Fibroblast of pulmonary artery (primary cell): ENCODE measurements at regions not wholly inside any gene's neighbourhood (a gene's known extent, or its start where the extent isn't known, plus 50 kb on each side); places are given as distances from the start of the nearest gene placed in this dataset.

Experiments used
- DNase-seq: peaks from one replicate; pipeline ENCODE4 v3.0.0-alpha.2; 2010; ENCODE audit warnings: low read depth
- H3K4me3 ChIP-seq: replicated peaks from 2 replicates; pipeline ENCODE4 v1.5.1; 2011; ENCODE audit warnings: low read depth, mild to moderate bottlenecking, control low read depth, low read length, moderate library complexity
- TF ChIP-seq, protein P1 (sequence below): IDR thresholded peaks from 2 replicates; pipeline ENCODE4 v1.5.1; 2011; ENCODE audit warnings: mild to moderate bottlenecking, control low read depth, low read length, inconsistent platforms; ENCODE audit errors: missing control alignments

DNA sequence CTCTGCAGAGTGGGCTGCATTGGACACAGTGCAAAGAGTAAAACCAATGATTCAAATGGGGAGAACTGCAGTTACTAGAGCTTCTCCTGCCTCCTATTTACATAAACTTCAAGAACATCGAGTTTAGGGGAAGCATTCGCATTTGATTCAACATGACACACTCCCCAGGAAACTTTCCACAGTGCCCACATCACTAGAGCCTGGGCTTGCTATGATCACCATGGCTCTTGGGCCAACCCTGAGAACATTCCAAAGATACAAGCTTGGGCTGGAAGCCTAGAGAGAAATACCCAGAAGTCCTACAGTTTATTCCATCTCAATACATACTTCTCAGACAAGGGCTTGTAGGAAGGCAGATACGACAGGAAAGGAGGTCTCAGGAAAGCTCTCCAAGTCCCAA lies 337.9 kb downstream of the CD83 start:
- DNase-seq: no peak
- TF ChIP-seq, protein P1, sequence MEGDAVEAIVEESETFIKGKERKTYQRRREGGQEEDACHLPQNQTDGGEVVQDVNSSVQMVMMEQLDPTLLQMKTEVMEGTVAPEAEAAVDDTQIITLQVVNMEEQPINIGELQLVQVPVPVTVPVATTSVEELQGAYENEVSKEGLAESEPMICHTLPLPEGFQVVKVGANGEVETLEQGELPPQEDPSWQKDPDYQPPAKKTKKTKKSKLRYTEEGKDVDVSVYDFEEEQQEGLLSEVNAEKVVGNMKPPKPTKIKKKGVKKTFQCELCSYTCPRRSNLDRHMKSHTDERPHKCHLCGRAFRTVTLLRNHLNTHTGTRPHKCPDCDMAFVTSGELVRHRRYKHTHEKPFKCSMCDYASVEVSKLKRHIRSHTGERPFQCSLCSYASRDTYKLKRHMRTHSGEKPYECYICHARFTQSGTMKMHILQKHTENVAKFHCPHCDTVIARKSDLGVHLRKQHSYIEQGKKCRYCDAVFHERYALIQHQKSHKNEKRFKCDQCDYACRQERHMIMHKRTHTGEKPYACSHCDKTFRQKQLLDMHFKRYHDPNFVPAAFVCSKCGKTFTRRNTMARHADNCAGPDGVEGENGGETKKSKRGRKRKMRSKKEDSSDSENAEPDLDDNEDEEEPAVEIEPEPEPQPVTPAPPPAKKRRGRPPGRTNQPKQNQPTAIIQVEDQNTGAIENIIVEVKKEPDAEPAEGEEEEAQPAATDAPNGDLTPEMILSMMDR: no peak
- H3K4me3 ChIP-seq: no peak overlapping the region

DNA sequence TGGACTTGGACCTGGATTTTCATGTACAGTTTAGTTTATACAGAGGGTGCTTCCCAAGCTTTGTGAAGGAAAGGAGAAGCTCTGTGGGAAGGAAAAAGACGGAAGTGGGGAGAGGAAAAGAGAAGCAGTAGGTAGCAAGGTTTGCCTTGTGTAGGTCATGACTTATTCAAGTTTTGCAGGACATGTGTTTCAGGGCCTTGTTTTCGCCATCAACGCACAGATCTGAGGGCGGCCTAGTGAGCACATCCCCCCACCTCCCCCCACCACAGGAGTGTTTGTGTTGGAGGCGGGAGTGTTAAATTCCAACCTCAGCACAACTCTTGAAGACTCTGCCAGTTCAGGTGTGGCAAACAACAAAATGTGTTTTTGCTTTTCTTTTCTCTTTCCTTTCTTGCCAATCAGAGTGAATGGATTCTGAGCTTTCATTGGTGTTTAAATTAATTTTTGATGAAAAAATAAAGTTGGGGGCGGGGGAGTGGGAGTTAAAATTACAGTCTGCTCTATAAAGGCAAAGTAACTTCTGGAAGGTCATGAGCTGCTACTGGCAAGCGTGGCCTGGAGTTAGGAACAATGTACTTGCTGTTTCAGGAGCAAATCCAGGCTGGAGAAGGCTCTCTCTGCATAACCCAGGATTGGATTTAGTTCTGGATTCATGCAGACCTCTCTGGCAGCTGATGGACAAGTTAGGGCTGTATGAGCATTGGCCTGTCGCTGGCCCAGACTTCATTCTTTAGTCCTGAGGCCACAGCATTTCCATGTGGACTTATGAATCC lies 338.5 kb downstream of the CD83 start:
- no peak for DNase-seq
- no peak overlapping the region for H3K4me3 ChIP-seq
- TF ChIP-seq, protein P1: no peak

DNA sequence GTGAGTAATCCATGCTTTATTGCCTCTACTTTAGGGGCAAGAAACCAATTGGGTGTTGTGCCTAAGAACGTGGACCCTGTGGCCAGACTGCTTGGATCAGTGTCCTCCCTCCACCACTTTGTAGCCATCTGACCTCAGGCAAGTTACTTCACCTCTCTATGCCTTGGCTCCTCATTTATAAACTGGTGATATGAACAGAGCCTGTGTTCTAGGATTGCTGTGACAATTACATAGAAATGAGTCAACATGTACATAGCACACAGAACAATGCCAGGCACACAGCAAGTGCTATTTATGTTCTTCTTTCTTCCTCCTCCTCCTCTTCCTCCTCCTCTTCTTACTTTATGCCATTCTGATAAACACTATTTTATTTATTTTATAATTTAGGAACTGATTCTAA lies 339.4 kb downstream of the CD83 start:
- DNase-seq: no peak
- H3K4me3 ChIP-seq: no peak overlapping the region
- TF ChIP-seq, protein P1: no peak

DNA sequence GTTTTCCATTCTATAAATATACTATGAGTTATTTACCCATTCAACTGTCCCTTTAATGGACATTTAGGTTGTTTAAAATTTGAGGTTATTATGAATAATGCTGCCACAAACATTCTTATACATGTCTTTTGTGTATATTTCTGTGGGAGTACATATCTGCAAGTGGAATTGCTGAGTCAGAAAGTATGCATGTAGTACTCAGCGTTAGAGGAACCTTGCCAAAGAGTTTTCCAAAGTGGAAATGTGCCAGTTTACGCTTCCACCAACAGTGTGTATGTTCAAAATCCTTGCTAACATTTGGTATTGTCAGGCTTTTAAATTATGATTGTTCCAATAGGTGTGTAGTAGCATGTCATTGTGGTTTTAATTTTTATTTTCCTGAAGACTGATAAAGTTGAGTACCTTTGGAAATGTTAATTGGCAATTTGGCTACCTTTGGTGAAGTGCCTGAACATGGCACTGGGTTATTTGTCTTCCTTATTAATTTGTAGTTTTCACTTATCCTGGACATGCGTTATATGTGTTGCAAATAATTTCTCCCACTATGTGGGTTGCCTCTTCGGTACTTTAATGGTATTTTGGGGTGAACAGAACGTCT lies 341.2 kb downstream of the CD83 start:
- H3K4me3 ChIP-seq: no peak overlapping the region
- TF ChIP-seq, protein P1: no peak
- DNase-seq: peak; percentile 94

DNA sequence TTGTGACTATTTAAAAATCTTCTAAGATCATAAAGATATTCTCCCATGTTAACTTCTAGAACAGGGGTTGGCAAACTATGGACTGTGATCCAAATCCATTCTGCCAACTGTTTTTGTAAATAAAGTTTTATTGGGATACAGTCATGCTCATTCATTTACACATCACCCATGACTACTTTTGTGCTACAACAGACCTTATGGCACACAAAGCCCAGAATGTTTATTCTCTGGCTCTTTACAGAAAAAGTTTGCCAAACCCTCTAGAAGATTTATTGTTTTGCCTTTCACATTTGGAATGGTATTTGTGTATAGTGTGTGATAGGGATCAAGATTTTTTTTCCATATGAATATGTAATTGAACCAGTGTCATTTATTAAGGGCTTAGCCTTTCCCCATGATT lies 341.7 kb downstream of the CD83 start:
- no peak overlapping the region for H3K4me3 ChIP-seq
- TF ChIP-seq, protein P1: no peak
- no peak for DNase-seq

DNA sequence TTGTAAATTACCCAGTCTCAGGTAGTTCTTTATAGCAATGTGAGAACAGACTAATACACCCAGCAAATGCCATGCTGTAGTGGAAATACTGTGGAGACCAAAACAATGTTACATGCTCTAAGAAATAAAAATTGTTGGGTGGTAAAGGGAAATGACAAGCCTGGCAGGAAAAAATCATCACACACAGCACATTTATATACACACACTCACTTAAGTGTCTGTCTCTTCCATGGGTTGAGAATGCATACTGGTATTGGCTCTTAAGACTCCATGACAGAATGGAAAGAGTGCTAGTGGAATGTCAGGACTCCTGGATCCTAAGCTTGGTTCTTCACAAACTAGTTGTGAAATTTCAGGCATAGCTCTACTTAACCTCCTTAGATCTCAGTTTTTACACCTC lies 343.0 kb downstream of the CD83 start:
- TF ChIP-seq, protein P1: no peak
- no peak for DNase-seq
- H3K4me3 ChIP-seq: no peak overlapping the region

DNA sequence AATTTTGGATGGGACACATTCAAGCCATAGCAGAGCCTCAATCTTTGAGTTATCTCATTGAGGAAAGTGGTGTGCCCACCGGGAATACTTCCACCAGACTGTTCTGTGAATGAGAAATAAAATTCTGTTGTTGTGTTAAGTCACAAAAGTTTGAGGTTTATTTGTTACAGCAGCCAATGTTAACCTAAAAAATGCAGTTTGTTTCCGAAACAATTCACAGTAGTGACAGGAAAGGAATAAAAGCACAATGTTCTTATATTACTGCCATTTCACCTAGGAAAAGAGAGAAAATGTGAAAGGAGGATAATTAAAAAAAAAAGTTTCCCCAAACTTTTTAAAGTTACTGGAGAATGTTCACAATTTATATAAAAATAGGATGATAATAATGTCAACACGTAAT lies 344.6 kb downstream of the CD83 start:
- DNase-seq: no peak
- TF ChIP-seq, protein P1: no peak
- no peak overlapping the region for H3K4me3 ChIP-seq
